A673 (cell line): ENCODE measurements at regions not wholly inside any gene's neighbourhood (a gene's known extent, or its start where the extent isn't known, plus 50 kb on each side); places are given as distances from the start of the nearest gene placed in this dataset.
A peak's percentile ranks its signal among the peaks of the same experiment; 100 is the strongest.

Experiments
- BruUV-seq: library from RNA; stranded (reverse); fragments of 400-500 nt; replicated peaks from 2 replicates; lab custom pipeline; 2021; lab: Mats Ljungman, UMichigan
- CTCF ChIA-PET: fragments of 300-600 bp; sonication (Branson Sonifier 250); formaldehyde crosslinking; loops from one replicate; lab custom pipeline; 2022; ENCODE audit warnings: antibody characterized with exemption; lab: Charles Lee
- POLR2A ChIA-PET: fragments of 300-600 bp; sonication (Branson Sonifier 250); formaldehyde crosslinking; loops from one replicate; lab custom pipeline; 2022; ENCODE audit warnings: antibody characterized with exemption; ENCODE audit not compliant: low non-redundant PET; lab: Charles Lee
- DNase-seq: peaks from one replicate; pipeline ENCODE4 v3.0.0-alpha.2; 2015; ENCODE audit warnings: low spot score
- H3K27ac ChIP-seq: fragments of 200-600 bp; sonication (generic); 2 replicates; pipeline ENCODE4 v1.5.1; 2016; ENCODE audit warnings: mixed run types, low read depth, mild to moderate bottlenecking, mixed read lengths, antibody characterized with exemption, low read length; ENCODE audit not compliant: poor library complexity, severe bottlenecking
- H3K27me3 ChIP-seq: fragments of 200-600 bp; sonication (generic); replicated peaks from 2 replicates; pipeline ENCODE4 v1.6.1; 2017; ENCODE audit warnings: mixed run types, low read depth, mild to moderate bottlenecking, mixed read lengths, antibody characterized with exemption, low read length; ENCODE audit not compliant: insufficient read depth, poor library complexity
- H3K36me3 ChIP-seq: fragments of 200-600 bp; sonication (generic); 2 replicates; pipeline ENCODE4 v1.6.1; 2016; ENCODE audit warnings: mixed run types, mild to moderate bottlenecking, mixed read lengths, antibody characterized with exemption, low read length; ENCODE audit not compliant: insufficient read depth, poor library complexity, severe bottlenecking
- H3K4me1 ChIP-seq: fragments of 200-600 bp; sonication (generic); 2 replicates; pipeline ENCODE4 v1.6.1; 2017; ENCODE audit warnings: mixed run types, mild to moderate bottlenecking, mixed read lengths, antibody characterized with exemption, low read length; ENCODE audit not compliant: insufficient read depth, poor library complexity, severe bottlenecking
- H3K4me3 ChIP-seq: fragments of 200-600 bp; sonication (generic); 2 replicates; pipeline ENCODE4 v1.5.1; 2016; ENCODE audit warnings: low read depth, mixed run types, mild to moderate bottlenecking, mixed read lengths, low read length; ENCODE audit not compliant: poor library complexity, severe bottlenecking
- H3K9me3 ChIP-seq: fragments of 200-600 bp; sonication (generic); 2 replicates; pipeline ENCODE4 v1.6.1; 2016; ENCODE audit warnings: mixed run types, low read depth, mild to moderate bottlenecking, mixed read lengths, antibody characterized with exemption, low read length; ENCODE audit not compliant: poor library complexity, severe bottlenecking
- CTCF ChIP-seq: fragments of 300-800, 200-600 bp; sonication (generic); conservative IDR thresholded peaks from 2 replicates; pipeline ENCODE4 v1.5.1; 2017; ENCODE audit warnings: low read depth, mild to moderate bottlenecking, antibody characterized with exemption, low read length, moderate library complexity, mixed read lengths
- EZH2 ChIP-seq: fragments of 200-600 bp; sonication (generic); IDR thresholded peaks from 2 replicates; pipeline ENCODE4 v1.6.1; 2017; ENCODE audit warnings: borderline replicate concordance, low read depth, mild to moderate bottlenecking, mixed read lengths, antibody characterized with exemption, low read length; ENCODE audit not compliant: poor library complexity, severe bottlenecking
- intact Hi-C: fragments of 100-400 bp; cut with micrococcal nuclease; formaldehyde crosslinking; loops from one replicate; pipeline ENCODE4 v1.10.0; 2022; ENCODE audit not compliant: unreplicated experiment

GRCh38 chr10:20396205-20396604 is 500.9 kb downstream of the NEBL start:
- no peak overlapping the region for H3K4me3 ChIP-seq
- DNase-seq = no peak
- H3K36me3 ChIP-seq = no peaks in the 10 kb centered on the region
- intact Hi-C loops = no loop called here
- TF ChIP-seq EZH2 = no peak
- TF ChIP-seq CTCF = no peak
- ChIA-PET CTCF (no interaction called here), POLR2A (no interaction called here)
- H3K4me1 ChIP-seq = no peaks in the 10 kb centered on the region
- H3K27me3 ChIP-seq = no peaks in the 10 kb centered on the region
- BruUV-seq = no TSS peak
- H3K9me3 ChIP-seq = no peaks in the 10 kb centered on the region
- H3K27ac ChIP-seq = no peak overlapping the region

GRCh38 chr10:20391629-20392028 is 505.5 kb downstream of the NEBL start:
- Histone ChIP-seq H3K4me3 (no peak overlapping the region), H3K27me3 (no peaks in the 10 kb centered on the region), H3K4me1 (no peaks in the 10 kb centered on the region), H3K36me3 (no peaks in the 10 kb centered on the region), H3K9me3 (no peaks in the 10 kb centered on the region), H3K27ac (no peak overlapping the region)
- DNase-seq = no peak
- intact Hi-C loops = no loop called here
- TF ChIP-seq EZH2 (no peak), CTCF (no peak)
- POLR2A ChIA-PET = no interaction called here
- CTCF ChIA-PET = no interaction called here
- no TSS peak for BruUV-seq

DNA sequence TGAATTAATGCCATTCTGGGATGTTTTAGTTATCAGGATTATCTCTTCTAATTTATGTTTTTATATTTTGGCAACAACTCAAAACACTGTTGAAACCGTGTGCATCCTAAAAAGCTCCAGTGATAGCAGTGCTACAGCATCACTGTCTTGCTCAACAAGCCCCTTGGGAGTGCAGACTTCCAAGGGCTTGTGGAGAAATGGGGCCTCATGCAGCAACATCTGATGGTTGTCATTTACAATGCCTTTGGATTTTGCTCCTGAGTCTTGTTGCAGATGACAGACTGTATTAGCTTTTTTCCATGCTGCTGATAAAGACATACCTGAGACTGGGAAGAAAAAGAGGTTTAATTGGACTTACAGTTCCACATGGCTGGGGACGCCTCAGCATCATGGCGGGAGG is 515.4 kb downstream of the NEBL start:
- intact Hi-C loops = no loop called here
- Histone ChIP-seq H3K36me3 (no peaks in the 10 kb centered on the region), H3K27me3 (no peaks in the 10 kb centered on the region), H3K9me3 (no peaks in the 10 kb centered on the region), H3K4me3 (no peak overlapping the region), H3K4me1 (no peaks in the 10 kb centered on the region), H3K27ac (no peak overlapping the region)
- no peak for TF ChIP-seq CTCF
- no peak for TF ChIP-seq EZH2
- POLR2A ChIA-PET = no interaction called here
- peak; percentile 15 for DNase-seq
- no TSS peak for BruUV-seq
- CTCF ChIA-PET = no interaction called here
